Osteoblast (primary cell): ENCODE measurements at regions not wholly inside any gene's neighbourhood (a gene's known extent, or its start where the extent isn't known, plus 50 kb on each side); places are given as distances from the start of the nearest gene placed in this dataset.

Source experiments
- DNase-seq: peaks from one replicate; pipeline ENCODE4 v3.0.0; 2011; ENCODE audit warnings: low spot score, mixed read lengths; ENCODE audit not compliant: insufficient read length; ENCODE audit errors: missing footprints
- H2AFZ ChIP-seq: 2 replicates; pipeline ENCODE4 v1.6.0; 2011; ENCODE audit warnings: mild to moderate bottlenecking, low read length
- H3K27ac ChIP-seq: 2 replicates; pipeline ENCODE4 v1.5.1; 2011; ENCODE audit warnings: mild to moderate bottlenecking, low read depth, low read length, moderate library complexity
- H3K27me3 ChIP-seq: 2 replicates; pipeline ENCODE4 v1.6.0; 2012; ENCODE audit warnings: mild to moderate bottlenecking, control low read depth, inconsistent platforms, low read length, moderate library complexity; ENCODE audit not compliant: insufficient read depth
- H3K36me3 ChIP-seq: 2 replicates; pipeline ENCODE4 v1.5.1; 2011; ENCODE audit warnings: mild to moderate bottlenecking, low read length, control low read depth, moderate library complexity; ENCODE audit not compliant: insufficient read depth
- H3K4me1 ChIP-seq: 2 replicates; pipeline ENCODE4 v1.5.1; 2011; ENCODE audit warnings: mild to moderate bottlenecking, low read length, control low read depth, moderate library complexity; ENCODE audit not compliant: insufficient read depth
- H3K4me2 ChIP-seq: 2 replicates; pipeline ENCODE4 v1.6.0; 2011; ENCODE audit warnings: mild to moderate bottlenecking, low read length; ENCODE audit not compliant: insufficient read depth
- H3K4me3 ChIP-seq: fragments of 200-600 bp; sonication (generic); 3 replicates; pipeline ENCODE4 v1.5.1; 2012; ENCODE audit warnings: mild to moderate bottlenecking, low read length, inconsistent platforms; ENCODE audit not compliant: insufficient read depth
- H3K79me2 ChIP-seq: 2 replicates; pipeline ENCODE4 v1.6.0; 2012; ENCODE audit warnings: mild to moderate bottlenecking, low read length, control low read depth, inconsistent platforms; ENCODE audit not compliant: insufficient read depth
- H3K9me3 ChIP-seq: 2 replicates; pipeline ENCODE4 v1.5.1; 2011; ENCODE audit warnings: low read depth, low read length, control low read depth
- H4K20me1 ChIP-seq: 2 replicates; pipeline ENCODE4 v1.6.0; 2012; ENCODE audit warnings: mild to moderate bottlenecking, low read length, control low read depth; ENCODE audit not compliant: insufficient read depth
- TF ChIP-seq, protein P1 (sequence below): IDR thresholded peaks from 2 replicates; pipeline ENCODE4 v1.5.1; 2011; ENCODE audit warnings: mild to moderate bottlenecking, low read depth, low read length, moderate library complexity; ENCODE audit errors: extremely low read depth

DNA sequence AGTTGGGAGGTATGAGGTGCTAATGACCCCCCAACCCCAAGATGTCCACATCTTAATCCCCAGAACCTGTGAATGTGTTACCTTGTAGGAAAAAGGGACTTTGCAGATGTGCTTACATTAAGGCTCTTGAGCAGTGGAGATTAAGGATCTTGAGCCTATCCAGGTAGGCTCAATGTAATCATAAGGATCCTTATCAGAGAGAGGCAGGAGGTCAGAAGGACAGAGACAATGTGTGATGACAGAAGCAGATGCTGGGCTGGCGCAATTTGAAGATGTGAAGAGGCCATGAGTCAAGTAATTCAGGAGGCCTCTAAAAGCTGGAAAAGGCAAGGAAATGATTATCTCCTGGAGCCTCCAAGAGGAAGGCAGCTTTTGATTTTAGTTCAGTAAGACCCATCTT, 90.4 kb upstream of the MAX start:
- Histone ChIP-seq H4K20me1 (no peaks in the 10 kb centered on the region), H3K9me3 (no peaks in the 10 kb centered on the region), H3K4me3 (no peak overlapping the region), H3K36me3 (no peaks in the 10 kb centered on the region), H3K27me3 (no peaks in the 10 kb centered on the region), H3K27ac (no peak overlapping the region), H3K4me2 (no peak overlapping the region), H2AFZ (no peak overlapping the region), H3K79me2 (no peaks in the 10 kb centered on the region), H3K4me1 (no peaks in the 10 kb centered on the region)
- DNase-seq, result no peak
- TF ChIP-seq, protein P1, sequence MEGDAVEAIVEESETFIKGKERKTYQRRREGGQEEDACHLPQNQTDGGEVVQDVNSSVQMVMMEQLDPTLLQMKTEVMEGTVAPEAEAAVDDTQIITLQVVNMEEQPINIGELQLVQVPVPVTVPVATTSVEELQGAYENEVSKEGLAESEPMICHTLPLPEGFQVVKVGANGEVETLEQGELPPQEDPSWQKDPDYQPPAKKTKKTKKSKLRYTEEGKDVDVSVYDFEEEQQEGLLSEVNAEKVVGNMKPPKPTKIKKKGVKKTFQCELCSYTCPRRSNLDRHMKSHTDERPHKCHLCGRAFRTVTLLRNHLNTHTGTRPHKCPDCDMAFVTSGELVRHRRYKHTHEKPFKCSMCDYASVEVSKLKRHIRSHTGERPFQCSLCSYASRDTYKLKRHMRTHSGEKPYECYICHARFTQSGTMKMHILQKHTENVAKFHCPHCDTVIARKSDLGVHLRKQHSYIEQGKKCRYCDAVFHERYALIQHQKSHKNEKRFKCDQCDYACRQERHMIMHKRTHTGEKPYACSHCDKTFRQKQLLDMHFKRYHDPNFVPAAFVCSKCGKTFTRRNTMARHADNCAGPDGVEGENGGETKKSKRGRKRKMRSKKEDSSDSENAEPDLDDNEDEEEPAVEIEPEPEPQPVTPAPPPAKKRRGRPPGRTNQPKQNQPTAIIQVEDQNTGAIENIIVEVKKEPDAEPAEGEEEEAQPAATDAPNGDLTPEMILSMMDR, result no peak

DNA sequence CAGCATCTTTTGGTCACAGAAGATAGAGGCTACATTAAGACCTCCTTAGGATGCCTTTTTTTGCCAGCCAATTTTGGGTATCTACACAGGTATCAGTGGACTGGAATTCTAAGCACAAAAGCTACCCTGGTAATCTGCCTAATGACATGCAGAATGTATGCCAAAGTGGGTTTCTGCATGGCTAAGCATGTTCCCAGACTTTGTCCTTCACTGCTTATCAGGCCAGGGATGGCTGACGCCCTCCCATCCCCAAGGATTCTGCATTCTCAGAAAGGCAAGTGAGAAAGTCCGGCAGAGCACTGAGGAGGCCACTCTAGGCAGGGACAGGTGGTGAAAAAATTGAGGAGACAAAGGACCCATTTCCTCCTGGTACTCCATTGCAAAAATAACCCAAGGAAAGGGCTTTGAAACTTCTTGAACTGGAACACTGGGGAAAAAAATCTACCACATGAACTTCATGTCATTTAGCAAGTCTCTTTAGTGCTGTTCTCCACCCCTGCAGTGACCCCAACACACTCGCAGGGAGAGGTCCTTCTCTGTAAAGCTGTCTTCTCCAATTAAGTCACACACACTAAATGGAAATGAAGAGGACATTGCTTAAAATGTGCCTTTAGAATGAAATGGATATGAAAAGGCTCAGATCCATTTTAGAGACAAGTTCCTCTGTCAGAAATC, 91.7 kb upstream of the MAX start:
- Histone ChIP-seq H3K9me3 (no peaks in the 10 kb centered on the region), H3K4me2 (no peak overlapping the region), H2AFZ (no peak overlapping the region), H3K4me3 (no peak overlapping the region), H3K27ac (no peak overlapping the region), H3K79me2 (no peaks in the 10 kb centered on the region), H3K27me3 (no peaks in the 10 kb centered on the region), H3K4me1 (no peaks in the 10 kb centered on the region), H4K20me1 (no peaks in the 10 kb centered on the region), H3K36me3 (no peaks in the 10 kb centered on the region)
- DNase-seq, result no peak
- TF ChIP-seq, protein P1, result no peak

DNA sequence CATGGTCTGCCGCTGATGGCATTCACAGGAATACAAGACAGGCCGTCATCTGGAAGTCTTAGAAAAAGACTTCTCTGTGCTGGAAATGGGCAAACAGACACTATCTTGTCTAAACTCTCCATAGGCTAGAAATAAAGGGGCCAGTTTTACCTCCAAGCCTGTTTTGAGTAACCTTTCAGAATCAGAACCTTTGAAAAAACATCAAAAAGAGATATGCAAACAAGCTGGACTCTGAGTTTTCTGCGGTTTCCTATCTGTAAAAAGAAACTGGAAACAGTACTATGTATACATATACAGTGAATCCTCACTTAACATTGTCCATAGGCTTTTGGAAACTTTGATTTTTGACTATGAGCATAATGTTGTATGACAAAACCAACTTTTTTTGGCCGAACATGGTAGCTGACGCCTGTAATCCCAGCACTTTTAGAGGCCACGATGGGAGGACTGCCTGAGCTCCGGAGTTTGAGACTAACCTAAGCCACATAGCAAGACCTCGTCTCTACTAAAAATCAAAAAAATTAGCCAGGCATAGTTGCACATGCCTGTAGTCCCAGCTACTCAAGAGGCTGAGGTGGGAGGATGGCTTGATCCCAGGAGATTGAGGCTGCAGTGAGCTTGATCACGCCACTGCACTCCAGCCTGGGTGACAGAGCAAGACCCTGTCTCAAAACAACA, 92.9 kb upstream of the MAX start:
- H3K36me3 ChIP-seq, result no peaks in the 10 kb centered on the region
- no peak overlapping the region for H2AFZ ChIP-seq
- H3K79me2 ChIP-seq, result no peaks in the 10 kb centered on the region
- H3K4me3 ChIP-seq, result no peak overlapping the region
- TF ChIP-seq, protein P1, result no peak
- DNase-seq, result no peak
- no peaks in the 10 kb centered on the region for H4K20me1 ChIP-seq
- no peaks in the 10 kb centered on the region for H3K27me3 ChIP-seq
- H3K4me1 ChIP-seq, result no peaks in the 10 kb centered on the region
- no peak overlapping the region for H3K4me2 ChIP-seq
- H3K9me3 ChIP-seq, result no peaks in the 10 kb centered on the region
- H3K27ac ChIP-seq, result no peak overlapping the region

DNA sequence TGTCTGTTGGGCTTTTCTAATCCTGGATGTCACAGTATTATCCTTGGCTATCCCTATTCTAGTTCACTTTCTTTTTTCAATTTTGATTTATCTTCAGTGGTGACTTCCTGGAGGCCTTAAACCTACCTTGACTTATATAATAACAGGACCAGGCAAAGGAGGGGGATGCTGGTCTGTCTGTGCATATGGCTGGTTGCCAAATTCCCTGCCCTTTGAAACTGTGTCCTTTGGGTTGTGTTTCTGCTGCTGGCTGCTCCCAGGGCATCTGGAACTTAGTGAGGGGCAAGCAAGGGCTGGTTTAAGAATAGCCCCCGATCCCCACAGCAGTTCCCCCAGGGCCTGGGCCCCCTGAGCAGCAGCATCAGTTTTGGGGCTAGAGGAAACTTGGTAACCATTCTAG, 96.0 kb upstream of the MAX start:
- TF ChIP-seq, protein P1, result no peak
- Histone ChIP-seq H4K20me1 (no peaks in the 10 kb centered on the region), H3K4me2 (no peak overlapping the region), H3K27ac (no peak overlapping the region), H3K9me3 (no peaks in the 10 kb centered on the region), H3K27me3 (no peaks in the 10 kb centered on the region), H2AFZ (no peak overlapping the region), H3K36me3 (no peaks in the 10 kb centered on the region), H3K79me2 (no peaks in the 10 kb centered on the region), H3K4me3 (no peak overlapping the region), H3K4me1 (no peaks in the 10 kb centered on the region)
- DNase-seq, result no peak
